NCI-H446 (cell line): ENCODE measurements at regions not wholly inside any gene's neighbourhood (a gene's known extent, or its start where the extent isn't known, plus 50 kb on each side); places are given as distances from the start of the nearest gene placed in this dataset.
"Not testable (repeated sequence)": the region's sequence is repeated elsewhere in the genome, so short reads cannot be mapped to it uniquely, and the experiment has no call there.

ENCODE experiments used
- DNase-seq, 2 experiments: peaks; one replicate each; lab custom pipeline; 2025; lab: John Stamatoyannopoulos, UW

- no peak for DNase-seq
Observed at GRCh38 chr16:6852643-6853225, 479.9 kb upstream of the RBFOX1 start.

- no peak for DNase-seq
Observed at GRCh38 chr16:6846452-6846851, 486.2 kb upstream of the RBFOX1 start.

GRCh38 chr16:6841392-6841791 is 491.3 kb upstream of the RBFOX1 start:
- DNase-seq: no peak

- no peak for DNase-seq
Observed at GRCh38 chr16:6837722-6838121, 494.9 kb upstream of the RBFOX1 start.

- DNase-seq: no peak
Observed at GRCh38 chr16:6836766-6837165, 495.9 kb upstream of the RBFOX1 start.

GRCh38 chr16:6835941-6836340 is 496.7 kb upstream of the RBFOX1 start:
- no peak for DNase-seq

- no peak for DNase-seq
Observed at GRCh38 chr16:6835516-6835915, 497.1 kb upstream of the RBFOX1 start.

GRCh38 chr16:6828690-6829089 is 504.0 kb upstream of the RBFOX1 start:
- DNase-seq: no peak

GRCh38 chr16:6827931-6828330 is 504.7 kb upstream of the RBFOX1 start:
- no peak for DNase-seq

- DNase-seq: no peak
Observed at GRCh38 chr16:6827267-6827666, 505.4 kb upstream of the RBFOX1 start.

GRCh38 chr16:6822041-6822440 is 510.6 kb upstream of the RBFOX1 start:
- DNase-seq: no peak

- no peak for DNase-seq
Observed at GRCh38 chr16:6804461-6804860, 528.2 kb upstream of the RBFOX1 start.

- no peak for DNase-seq
Observed at GRCh38 chr16:6803176-6803575, 529.5 kb upstream of the RBFOX1 start.

- no peak for DNase-seq
Observed at GRCh38 chr16:6797223-6797622, 535.4 kb upstream of the RBFOX1 start.

GRCh38 chr16:6777624-6778023 is 555.0 kb upstream of the RBFOX1 start:
- DNase-seq: no peak

GRCh38 chr16:6775712-6776111 is 556.9 kb upstream of the RBFOX1 start:
- DNase-seq: no peak

GRCh38 chr16:6771956-6772355 is 560.7 kb upstream of the RBFOX1 start:
- DNase-seq: no peak

GRCh38 chr16:6753553-6753952 is 579.1 kb upstream of the RBFOX1 start:
- DNase-seq: no peak

- no peak for DNase-seq
Observed at GRCh38 chr16:6751191-6751590, 581.5 kb upstream of the RBFOX1 start.

GRCh38 chr16:6749698-6750097 is 582.9 kb upstream of the RBFOX1 start:
- no peak for DNase-seq

- not testable (repeated sequence) for DNase-seq
Observed at GRCh38 chr16:6736302-6736701, 596.3 kb upstream of the RBFOX1 start.

GRCh38 chr16:6735631-6736030 is 597.0 kb upstream of the RBFOX1 start:
- DNase-seq: no peak

- no peak for DNase-seq
Observed at GRCh38 chr16:6732166-6732565, 600.5 kb upstream of the RBFOX1 start.

- no peak for DNase-seq
Observed at GRCh38 chr16:6728381-6728780, 604.3 kb upstream of the RBFOX1 start.

- no peak for DNase-seq
Observed at GRCh38 chr16:6726621-6727020, 606.0 kb upstream of the RBFOX1 start.
